ENCODE measurements at regions not wholly inside any gene's neighbourhood (a gene's known extent, or its start where the extent isn't known, plus 50 kb on each side); places are given as distances from the start of the nearest gene placed in this dataset.

GRCh38 chr3:137111497-137111896 lies 153.7 kb downstream of the IL20RB start:
- no peak for TF ChIP-seq TAF1 (IDR thresholded peaks at IDR 0.05; ENCODE audit: low read depth)
- TF ChIP-seq POLR2AphosphoS5 (IDR thresholded peaks at IDR 0.05), result no peak
- TF ChIP-seq CTCF (IDR thresholded peaks at IDR 0.05; ENCODE audit: poor library complexity, severe bottlenecking), result no peak
- no peak for TF ChIP-seq MXI1 (conservative IDR thresholded peaks at IDR 0.05; ENCODE audit: poor library complexity, severe bottlenecking)
- TF ChIP-seq SMC3 (conservative IDR thresholded peaks at IDR 0.05; ENCODE audit: poor library complexity), result no peak

Data from neural cell (in vitro differentiated cells).